GM18520 (cell line): ENCODE measurements at regions not wholly inside any gene's neighbourhood (a gene's known extent, or its start where the extent isn't known, plus 50 kb on each side); places are given as distances from the start of the nearest gene placed in this dataset.

Source experiments
- ATAC-seq: cut with Tn5 transposase; IDR thresholded peaks from one replicate; pipeline ENCODE4 v1.9.1; 2021; ENCODE audit not compliant: unreplicated experiment

- no peak for ATAC-seq
Observed at GRCh38 chr11:43574949-43575912, 105.3 kb upstream of the HSD17B12 start.

GRCh38 chr11:43575913-43576310, 104.6 kb upstream of the HSD17B12 start:
- no peak for ATAC-seq

- ATAC-seq: no peak
Observed at GRCh38 chr11:43576320-43576802, 104.2 kb upstream of the HSD17B12 start.

- ATAC-seq: no peak
Observed at GRCh38 chr11:43576803-43577521, 103.6 kb upstream of the HSD17B12 start.

GRCh38 chr11:43577566-43578264, 102.8 kb upstream of the HSD17B12 start:
- no peak for ATAC-seq

GRCh38 chr11:43578346-43579170, 102.0 kb upstream of the HSD17B12 start:
- ATAC-seq: no peak

GRCh38 chr11:43579171-43579918, 101.2 kb upstream of the HSD17B12 start:
- ATAC-seq: no peak

GRCh38 chr11:43579919-43580276, 100.6 kb upstream of the HSD17B12 start:
- ATAC-seq: no peak

GRCh38 chr11:43580735-43581369, 99.7 kb upstream of the HSD17B12 start:
- ATAC-seq: no peak

GRCh38 chr11:43581370-43582023, 99.0 kb upstream of the HSD17B12 start:
- no peak for ATAC-seq

GRCh38 chr11:43582024-43582862, 98.3 kb upstream of the HSD17B12 start:
- no peak for ATAC-seq

- ATAC-seq: no peak
Observed at GRCh38 chr11:43582863-43583462, 97.6 kb upstream of the HSD17B12 start.

GRCh38 chr11:43583548-43583947, 97.0 kb upstream of the HSD17B12 start:
- no peak for ATAC-seq

GRCh38 chr11:43585877-43586608, 94.5 kb upstream of the HSD17B12 start:
- no peak for ATAC-seq

GRCh38 chr11:43589601-43590250, 90.8 kb upstream of the HSD17B12 start:
- no peak for ATAC-seq

GRCh38 chr11:43601511-43601910, 79.0 kb upstream of the HSD17B12 start:
- no peak for ATAC-seq
